ENCODE measurements at regions not wholly inside any gene's neighbourhood (a gene's known extent, or its start where the extent isn't known, plus 50 kb on each side); places are given as distances from the start of the nearest gene placed in this dataset.

GRCh38 chr6:91114123-91114708 lies 527.3 kb upstream of the MAP3K7 start:
- TF ChIP-seq CTCF (IDR thresholded peaks at IDR 0.05) (no peak), POLR2A (IDR thresholded peaks at IDR 0.05) (no peak)

Data from body of pancreas (tissue), 4 donors.